Liver (tissue), 3 donors: ENCODE measurements at regions not wholly inside any gene's neighbourhood (a gene's known extent, or its start where the extent isn't known, plus 50 kb on each side); places are given as distances from the start of the nearest gene placed in this dataset.

ENCODE experiments used
- EGR1 ChIP-seq, 2 donors: IDR thresholded peaks; 2 replicates each; pipeline ENCODE4 v1.6.1; 2016 to 2018; ENCODE audit warnings: antibody characterized with exemption in 2 of 2, low read depth in 2 of 2
- RAD21 ChIP-seq, 2 donors: IDR thresholded peaks; 2 replicates each; pipeline ENCODE4 v1.6.1; 2016; ENCODE audit warnings: antibody characterized with exemption in 2 of 2, mild to moderate bottlenecking in 2 of 2
- REST ChIP-seq: IDR thresholded peaks from 2 replicates; pipeline ENCODE4 v1.6.1; 2016; ENCODE audit warnings: antibody characterized with exemption, mild to moderate bottlenecking
- SP1 ChIP-seq: IDR thresholded peaks from 2 replicates; pipeline ENCODE4 v1.6.1; 2018; ENCODE audit warnings: antibody characterized with exemption, mild to moderate bottlenecking
- TAF1 ChIP-seq: conservative IDR thresholded peaks from 2 replicates; pipeline ENCODE4 v1.6.1; 2016; ENCODE audit warnings: antibody characterized with exemption, mild to moderate bottlenecking
- YY1 ChIP-seq: IDR thresholded peaks from 2 replicates; pipeline ENCODE4 v1.6.1; 2016; ENCODE audit warnings: antibody characterized with exemption, mild to moderate bottlenecking
- ZBTB33 ChIP-seq: IDR thresholded peaks from 2 replicates; pipeline ENCODE4 v1.6.1; 2016; ENCODE audit warnings: antibody characterized with exemption
- TF ChIP-seq, protein P1 (sequence below): fragments of 150-350 bp; IDR thresholded peaks from 2 replicates; pipeline ENCODE4 v1.5.1; 2017; ENCODE audit warnings: improper control_type of control experiment, low read depth, low read length; ENCODE audit not compliant: missing input control
- TF ChIP-seq, protein P2 (sequence below): IDR thresholded peaks from 2 replicates; pipeline ENCODE4 v1.6.1; 2016; ENCODE audit warnings: antibody characterized with exemption
- donor health status: healthy.
- donor health status: healthy.

DNA sequence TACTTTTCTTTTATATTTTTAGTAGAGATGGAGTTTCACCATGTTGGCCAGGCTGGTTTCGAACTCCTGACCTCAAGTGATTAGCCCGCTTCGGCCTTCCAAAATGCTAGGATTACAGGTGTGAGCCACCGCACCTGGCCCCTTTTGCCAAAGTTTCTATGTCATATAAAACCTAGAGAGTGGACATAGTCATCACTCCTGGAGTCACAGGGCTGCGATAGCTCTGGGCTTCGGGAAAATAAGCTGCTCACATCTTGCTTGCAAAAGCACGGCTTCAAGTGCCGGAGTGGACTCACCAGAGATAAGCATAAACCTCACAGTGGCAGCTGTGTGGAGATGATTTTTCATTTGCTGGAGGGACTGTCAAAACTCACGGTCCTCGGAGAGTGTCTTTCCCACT lies 171.2 kb downstream of the TEX29 start:
- TF ChIP-seq, protein P1, sequence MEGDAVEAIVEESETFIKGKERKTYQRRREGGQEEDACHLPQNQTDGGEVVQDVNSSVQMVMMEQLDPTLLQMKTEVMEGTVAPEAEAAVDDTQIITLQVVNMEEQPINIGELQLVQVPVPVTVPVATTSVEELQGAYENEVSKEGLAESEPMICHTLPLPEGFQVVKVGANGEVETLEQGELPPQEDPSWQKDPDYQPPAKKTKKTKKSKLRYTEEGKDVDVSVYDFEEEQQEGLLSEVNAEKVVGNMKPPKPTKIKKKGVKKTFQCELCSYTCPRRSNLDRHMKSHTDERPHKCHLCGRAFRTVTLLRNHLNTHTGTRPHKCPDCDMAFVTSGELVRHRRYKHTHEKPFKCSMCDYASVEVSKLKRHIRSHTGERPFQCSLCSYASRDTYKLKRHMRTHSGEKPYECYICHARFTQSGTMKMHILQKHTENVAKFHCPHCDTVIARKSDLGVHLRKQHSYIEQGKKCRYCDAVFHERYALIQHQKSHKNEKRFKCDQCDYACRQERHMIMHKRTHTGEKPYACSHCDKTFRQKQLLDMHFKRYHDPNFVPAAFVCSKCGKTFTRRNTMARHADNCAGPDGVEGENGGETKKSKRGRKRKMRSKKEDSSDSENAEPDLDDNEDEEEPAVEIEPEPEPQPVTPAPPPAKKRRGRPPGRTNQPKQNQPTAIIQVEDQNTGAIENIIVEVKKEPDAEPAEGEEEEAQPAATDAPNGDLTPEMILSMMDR, result no peak
- no peak for TF ChIP-seq SP1
- TF ChIP-seq YY1, result no peak
- TF ChIP-seq ZBTB33, result no peak
- no peak for TF ChIP-seq RAD21 (IDR thresholded peaks at IDR 0.05)
- no peak for TF ChIP-seq REST
- no peak for TF ChIP-seq TAF1
- TF ChIP-seq EGR1 (IDR thresholded peaks at IDR 0.05; ENCODE audit: low read depth in 2 of 2), result no peak
- TF ChIP-seq, protein P2, sequence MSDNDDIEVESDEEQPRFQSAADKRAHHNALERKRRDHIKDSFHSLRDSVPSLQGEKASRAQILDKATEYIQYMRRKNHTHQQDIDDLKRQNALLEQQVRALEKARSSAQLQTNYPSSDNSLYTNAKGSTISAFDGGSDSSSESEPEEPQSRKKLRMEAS, result no peak
